Peyer's patch (tissue), 4 donors: ENCODE measurements at regions not wholly inside any gene's neighbourhood (a gene's known extent, or its start where the extent isn't known, plus 50 kb on each side); places are given as distances from the start of the nearest gene placed in this dataset.

Source experiments
- POLR2A ChIP-seq, 2 donors: fragments of 450-650 bp; IDR thresholded peaks; one replicate each; pipeline ENCODE4 v1.5.1; 2017; ENCODE audit warnings: antibody characterized with exemption in 2 of 2, mild to moderate bottlenecking in 2 of 2, moderate library complexity in 2 of 2
- TF ChIP-seq, protein P1 (sequence below), 6 experiments: fragments of 450-650 bp in 4 of 6; fragments of 200-600 bp in 2 of 6; sonication (generic) in 1 of 6; IDR thresholded peaks; one replicate each; pipeline ENCODE4 v1.5.1; 2017 to 2019; ENCODE audit warnings: antibody characterized with exemption in 6 of 6, mild to moderate bottlenecking in 3 of 6, moderate library complexity in 1 of 6

GRCh38 chr16:85491798-85492294, 121.3 kb upstream of the GSE1 start:
- TF ChIP-seq, protein P1, sequence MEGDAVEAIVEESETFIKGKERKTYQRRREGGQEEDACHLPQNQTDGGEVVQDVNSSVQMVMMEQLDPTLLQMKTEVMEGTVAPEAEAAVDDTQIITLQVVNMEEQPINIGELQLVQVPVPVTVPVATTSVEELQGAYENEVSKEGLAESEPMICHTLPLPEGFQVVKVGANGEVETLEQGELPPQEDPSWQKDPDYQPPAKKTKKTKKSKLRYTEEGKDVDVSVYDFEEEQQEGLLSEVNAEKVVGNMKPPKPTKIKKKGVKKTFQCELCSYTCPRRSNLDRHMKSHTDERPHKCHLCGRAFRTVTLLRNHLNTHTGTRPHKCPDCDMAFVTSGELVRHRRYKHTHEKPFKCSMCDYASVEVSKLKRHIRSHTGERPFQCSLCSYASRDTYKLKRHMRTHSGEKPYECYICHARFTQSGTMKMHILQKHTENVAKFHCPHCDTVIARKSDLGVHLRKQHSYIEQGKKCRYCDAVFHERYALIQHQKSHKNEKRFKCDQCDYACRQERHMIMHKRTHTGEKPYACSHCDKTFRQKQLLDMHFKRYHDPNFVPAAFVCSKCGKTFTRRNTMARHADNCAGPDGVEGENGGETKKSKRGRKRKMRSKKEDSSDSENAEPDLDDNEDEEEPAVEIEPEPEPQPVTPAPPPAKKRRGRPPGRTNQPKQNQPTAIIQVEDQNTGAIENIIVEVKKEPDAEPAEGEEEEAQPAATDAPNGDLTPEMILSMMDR (IDR thresholded peaks at IDR 0.05): no peak
- TF ChIP-seq POLR2A (IDR thresholded peaks at IDR 0.05): no peak
